A549 (cell line): ENCODE measurements at regions not wholly inside any gene's neighbourhood (a gene's known extent, or its start where the extent isn't known, plus 50 kb on each side); places are given as distances from the start of the nearest gene placed in this dataset.

ENCODE experiments used
- CTCF ChIP-seq: fragments of >200 bp; sonication (Bioruptor Twin); formaldehyde crosslinking; IDR thresholded peaks from 3 replicates; pipeline ENCODE4 v1.5.1; 2016
- HOXB5 ChIP-seq: fragments of 250-450 bp; sonication (Bioruptor Pico); IDR thresholded peaks from 2 replicates; pipeline ENCODE4 v1.5.0; 2020; ENCODE audit warnings: mild to moderate bottlenecking, moderate library complexity

GRCh38 chr9:103545260-103545659 is 548.8 kb upstream of the SMC2 start:
- TF ChIP-seq HOXB5 (CRISPR knock-in tag), result no peak
- TF ChIP-seq CTCF, result no peak
